ENCODE measurements at regions not wholly inside any gene's neighbourhood (a gene's known extent, or its start where the extent isn't known, plus 50 kb on each side); places are given as distances from the start of the nearest gene placed in this dataset.

DNA sequence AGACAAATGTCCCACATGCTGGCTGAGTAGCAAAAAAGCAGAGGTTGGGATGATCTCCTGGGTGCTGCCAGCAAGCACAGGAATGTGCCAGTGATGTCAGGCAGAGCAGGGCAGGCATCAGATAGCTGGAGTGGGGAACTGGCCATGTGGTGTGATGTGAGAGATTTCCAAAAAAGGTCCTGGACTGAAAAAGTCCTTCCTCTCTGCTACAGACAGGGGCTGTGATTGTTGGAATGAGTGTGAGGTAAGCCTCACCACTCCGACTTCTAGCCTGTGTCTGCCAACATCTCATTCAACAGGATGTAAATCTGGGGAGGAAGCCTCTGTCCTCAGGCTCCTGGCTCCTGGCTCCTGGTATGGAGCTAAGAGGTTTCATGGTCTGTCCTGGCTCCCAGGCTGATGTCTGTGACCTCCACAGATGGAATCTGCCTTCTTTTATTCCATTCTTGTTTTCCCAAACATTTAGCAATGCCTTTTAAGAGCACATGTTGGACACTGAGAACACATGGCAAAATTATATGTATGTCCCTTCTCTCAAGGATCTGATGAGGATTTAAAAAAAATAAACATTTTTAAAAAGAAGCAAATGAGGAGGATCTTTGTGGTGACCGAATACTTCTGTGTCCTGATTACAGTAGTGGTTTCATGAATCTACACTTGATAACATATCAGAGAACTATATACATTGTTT, 50.1 kb upstream of the STK38L start:
- no peak for DNase-seq (ENCODE audit: extremely low spot score)
- ChIA-PET POLR2A (no interaction called here), CTCF (interaction anchor here (1.0 to 3.7 kb wide), 4 partner anchors 10 to 41 kb away, joined by 4 to 25 read pairs (median 5); no protein-coding TSS in a partner anchor)
- TF ChIP-seq, protein P1, sequence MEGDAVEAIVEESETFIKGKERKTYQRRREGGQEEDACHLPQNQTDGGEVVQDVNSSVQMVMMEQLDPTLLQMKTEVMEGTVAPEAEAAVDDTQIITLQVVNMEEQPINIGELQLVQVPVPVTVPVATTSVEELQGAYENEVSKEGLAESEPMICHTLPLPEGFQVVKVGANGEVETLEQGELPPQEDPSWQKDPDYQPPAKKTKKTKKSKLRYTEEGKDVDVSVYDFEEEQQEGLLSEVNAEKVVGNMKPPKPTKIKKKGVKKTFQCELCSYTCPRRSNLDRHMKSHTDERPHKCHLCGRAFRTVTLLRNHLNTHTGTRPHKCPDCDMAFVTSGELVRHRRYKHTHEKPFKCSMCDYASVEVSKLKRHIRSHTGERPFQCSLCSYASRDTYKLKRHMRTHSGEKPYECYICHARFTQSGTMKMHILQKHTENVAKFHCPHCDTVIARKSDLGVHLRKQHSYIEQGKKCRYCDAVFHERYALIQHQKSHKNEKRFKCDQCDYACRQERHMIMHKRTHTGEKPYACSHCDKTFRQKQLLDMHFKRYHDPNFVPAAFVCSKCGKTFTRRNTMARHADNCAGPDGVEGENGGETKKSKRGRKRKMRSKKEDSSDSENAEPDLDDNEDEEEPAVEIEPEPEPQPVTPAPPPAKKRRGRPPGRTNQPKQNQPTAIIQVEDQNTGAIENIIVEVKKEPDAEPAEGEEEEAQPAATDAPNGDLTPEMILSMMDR (IDR thresholded peaks at IDR 0.05; ENCODE audit: control extremely low read depth, extremely low read depth, low read depth, missing control alignments): no peak
